Central memory CD8-positive, alpha-beta T cell (primary cell): ENCODE measurements at regions not wholly inside any gene's neighbourhood (a gene's known extent, or its start where the extent isn't known, plus 50 kb on each side); places are given as distances from the start of the nearest gene placed in this dataset.
"Not testable (repeated sequence)": the region's sequence is repeated elsewhere in the genome, so short reads cannot be mapped to it uniquely, and the experiment has no call there.

Experiments used
- ATAC-seq: fragments of 150-1000 bp; cut with Tn5 transposase; replicated peaks from 2 replicates; pipeline ENCODE4 v1.10.0; 2022; ENCODE audit warnings: mild to moderate bottlenecking, moderate FRiP score, moderate number of reproducible peaks; ENCODE audit not compliant: poor library complexity, severe bottlenecking; ENCODE audit errors: extremely low read depth
- DNase-seq, 2 donors: peaks; one replicate each; pipeline ENCODE4 v3.0.0; 2021; ENCODE audit warnings: low spot score in 2 of 2
- H3K27ac Mint-ChIP-seq: one replicate; pipeline ENCODE4 v1.8.0; 2022; ENCODE audit warnings: low read depth, mild to moderate bottlenecking, moderate library complexity, mixed read lengths
- H3K27me3 Mint-ChIP-seq: one replicate; pipeline ENCODE4 v1.8.0; 2022; ENCODE audit warnings: mixed read lengths
- H3K36me3 Mint-ChIP-seq: one replicate; pipeline ENCODE4 v1.8.0; 2022; ENCODE audit warnings: mild to moderate bottlenecking, moderate library complexity, mixed read lengths; ENCODE audit not compliant: insufficient read depth
- H3K4me1 Mint-ChIP-seq: one replicate; pipeline ENCODE4 v1.8.0; 2022; ENCODE audit warnings: mixed read lengths
- H3K4me3 Mint-ChIP-seq: one replicate; pipeline ENCODE4 v1.8.0; 2022; ENCODE audit warnings: mild to moderate bottlenecking, moderate library complexity, mixed read lengths
- H3K9me3 Mint-ChIP-seq: one replicate; pipeline ENCODE4 v1.8.0; 2022; ENCODE audit warnings: mixed read lengths

- not testable (repeated sequence) for H3K27me3 Mint-ChIP-seq, DNase-seq, H3K36me3 Mint-ChIP-seq, H3K4me3 Mint-ChIP-seq, H3K27ac Mint-ChIP-seq, ATAC-seq, H3K4me1 Mint-ChIP-seq
- peaks cover 28% of the 10 kb centered on the region for H3K9me3 Mint-ChIP-seq
Observed at GRCh38 chr22:11059129-11059528, 4468.9 kb upstream of the OR11H1 start.

DNA sequence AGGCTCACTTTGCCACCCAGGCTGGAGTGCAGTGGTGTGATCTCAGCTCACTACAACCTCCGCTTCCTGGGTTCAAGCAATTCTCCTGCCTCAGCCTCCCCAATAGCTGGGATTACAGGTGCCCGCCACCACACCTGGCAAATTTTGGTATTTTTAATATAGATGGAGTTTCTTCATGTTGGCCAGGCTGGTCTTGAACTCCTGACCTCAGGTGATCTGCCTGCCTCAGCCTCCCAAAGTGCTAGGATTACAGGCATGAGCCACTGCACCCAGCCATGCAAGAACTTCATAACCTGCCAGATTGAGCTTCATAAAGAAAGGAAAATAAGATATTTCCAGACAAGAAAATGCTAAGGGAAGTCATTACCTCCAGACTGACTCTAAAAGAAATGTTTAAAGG lies 4467.2 kb upstream of the OR11H1 start:
- H3K36me3 Mint-ChIP-seq, DNase-seq: not testable (repeated sequence)
- peaks cover 36% of the 10 kb centered on the region for H3K9me3 Mint-ChIP-seq

DNA sequence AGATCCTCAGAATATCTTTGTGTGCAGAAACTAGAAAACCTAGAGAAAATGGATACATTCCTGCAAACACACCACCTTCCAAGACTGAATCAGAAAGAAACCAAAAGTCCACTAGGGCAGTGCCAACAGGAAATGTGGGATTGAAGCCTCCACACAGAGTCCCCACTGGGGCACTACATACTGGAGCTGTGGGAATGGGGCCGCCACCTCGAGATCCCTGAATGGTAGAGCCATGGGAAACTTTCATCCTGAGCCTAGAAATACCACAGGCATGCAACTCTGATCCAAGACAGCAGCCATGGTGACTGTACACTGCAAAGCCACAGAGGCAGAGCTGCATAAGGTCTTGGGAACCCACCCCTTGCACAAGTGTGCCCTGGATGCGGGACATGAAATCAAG lies 4465.5 kb upstream of the OR11H1 start:
- DNase-seq = peak in 1 of 2 donors; percentile 14
- H3K36me3 Mint-ChIP-seq, H3K4me3 Mint-ChIP-seq, H3K27ac Mint-ChIP-seq, H3K27me3 Mint-ChIP-seq, H3K4me1 Mint-ChIP-seq, ATAC-seq: not testable (repeated sequence)
- peaks cover 40% of the 10 kb centered on the region for H3K9me3 Mint-ChIP-seq

More for the DNA sequence above, 4467.2 kb upstream of the OR11H1 start:
- ATAC-seq, H3K27ac Mint-ChIP-seq, H3K4me3 Mint-ChIP-seq, H3K4me1 Mint-ChIP-seq, H3K27me3 Mint-ChIP-seq: not testable (repeated sequence)

DNA sequence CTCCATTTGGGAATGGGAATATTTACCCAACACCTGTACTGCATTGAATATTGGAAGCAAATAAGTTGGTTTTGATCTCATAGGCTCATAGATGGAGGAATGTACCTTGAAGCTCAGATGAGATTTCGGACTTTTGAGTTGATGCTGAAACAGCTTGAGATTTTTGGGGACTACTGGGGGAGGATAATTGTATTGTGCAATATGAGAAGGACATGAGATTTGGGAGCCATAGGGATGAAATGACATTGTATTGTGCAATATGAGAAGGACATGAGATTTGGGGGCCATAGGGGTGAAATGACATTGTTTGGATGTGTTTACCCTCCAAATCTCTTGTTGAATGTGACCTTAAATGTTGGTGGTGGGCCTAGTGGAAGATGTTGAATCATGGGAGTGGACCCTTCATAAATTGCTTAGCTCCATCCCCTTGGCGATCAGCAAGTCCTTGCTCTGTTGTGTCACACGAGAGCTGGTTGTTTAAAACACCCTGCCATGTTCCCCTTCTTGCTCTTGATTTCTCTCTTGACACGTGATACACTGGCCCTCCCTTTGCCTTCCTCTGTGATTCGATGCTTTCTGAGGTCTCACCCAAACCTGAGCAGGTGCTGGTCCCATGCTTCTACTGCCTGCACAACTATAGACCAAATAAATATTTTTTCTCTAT lies 4464.8 kb upstream of the OR11H1 start:
- not testable (repeated sequence) for H3K4me1 Mint-ChIP-seq, H3K27me3 Mint-ChIP-seq, H3K27ac Mint-ChIP-seq, ATAC-seq, H3K4me3 Mint-ChIP-seq, H3K36me3 Mint-ChIP-seq
- peaks cover 46% of the 10 kb centered on the region for H3K9me3 Mint-ChIP-seq
- peak in 1 of 2 donors; percentile 8 for DNase-seq

DNA sequence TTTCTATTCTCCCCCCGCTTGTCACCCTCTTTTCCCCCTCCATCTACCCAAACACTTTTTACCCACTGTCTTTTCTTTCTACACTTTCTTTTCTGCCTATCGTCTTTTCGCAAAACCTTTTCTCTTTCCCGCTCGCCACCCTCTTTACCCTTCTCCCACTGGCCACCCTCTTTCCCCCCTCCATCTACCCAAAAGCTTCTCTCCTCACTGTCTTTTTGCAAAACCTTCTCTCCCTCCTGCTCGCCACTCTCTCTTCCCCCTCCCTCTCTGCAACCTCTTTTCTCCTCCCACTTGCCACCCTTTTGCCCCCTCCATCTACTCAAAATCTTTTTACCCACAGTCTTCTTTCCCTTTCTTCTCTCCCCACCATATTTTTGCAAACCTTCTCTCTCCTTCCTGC lies 4462.8 kb upstream of the OR11H1 start:
- peak in 1 of 2 donors; percentile 8 for DNase-seq
- not testable (repeated sequence) for H3K27me3 Mint-ChIP-seq, H3K4me1 Mint-ChIP-seq, ATAC-seq, H3K4me3 Mint-ChIP-seq, H3K36me3 Mint-ChIP-seq, H3K27ac Mint-ChIP-seq
- peaks cover 41% of the 10 kb centered on the region for H3K9me3 Mint-ChIP-seq

GRCh38 chr22:11065876-11066457 lies 4462.0 kb upstream of the OR11H1 start:
- not testable (repeated sequence) for H3K36me3 Mint-ChIP-seq, H3K27ac Mint-ChIP-seq, H3K4me1 Mint-ChIP-seq, H3K27me3 Mint-ChIP-seq, H3K4me3 Mint-ChIP-seq
- peak; percentile 13 for ATAC-seq
- peaks cover 41% of the 10 kb centered on the region for H3K9me3 Mint-ChIP-seq
- peak in 1 of 2 donors; percentile 11 for DNase-seq

DNA sequence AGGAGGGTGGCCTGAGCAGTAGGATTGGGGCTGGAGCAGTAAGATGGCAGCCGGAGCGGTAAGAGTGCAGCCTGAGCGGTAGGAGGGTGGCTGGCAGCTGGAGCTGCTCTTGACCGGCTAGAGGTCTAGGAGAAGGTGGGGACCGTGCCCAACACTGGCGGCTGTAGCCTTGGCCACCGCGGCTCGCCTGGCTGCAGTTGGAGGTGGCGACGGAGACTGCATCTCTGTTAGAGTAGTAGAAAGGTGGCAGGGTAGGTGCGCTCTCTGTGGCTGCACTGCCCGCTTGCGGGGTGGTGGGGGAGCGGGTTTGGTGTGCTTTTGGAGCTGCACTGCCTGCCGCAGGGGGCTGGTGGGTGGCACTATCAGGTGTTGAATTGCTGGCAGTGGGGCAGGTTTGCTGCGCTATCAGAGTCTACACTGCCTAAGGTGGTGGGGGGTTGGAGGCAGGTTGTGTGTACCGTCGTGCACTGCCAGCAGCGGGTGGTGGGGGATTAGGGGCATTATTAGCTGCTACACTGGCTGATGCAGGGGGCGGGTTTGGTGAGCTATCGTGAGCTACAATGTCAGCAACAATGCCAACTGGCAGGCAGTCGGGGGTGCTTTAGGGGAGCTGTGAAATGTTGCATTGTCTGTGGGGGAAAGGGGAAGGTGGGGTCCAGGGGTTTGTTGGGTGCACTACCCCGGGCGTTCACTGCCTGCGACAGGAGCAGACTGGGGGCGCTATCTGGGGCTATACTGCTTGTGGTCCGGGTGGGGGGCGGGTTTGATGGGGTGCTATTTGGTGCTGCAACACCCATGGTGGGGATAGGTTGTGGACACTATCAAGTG lies 4461.3 kb upstream of the OR11H1 start:
- Mint-ChIP-seq H3K36me3 (peaks cover 2% of the 10 kb centered on the region), H3K4me3 (no peak overlapping the region), H3K27ac (no peak overlapping the region), H3K9me3 (peaks cover 41% of the 10 kb centered on the region), H3K4me1 (peaks cover 6% of the 10 kb centered on the region), H3K27me3 (no peaks in the 10 kb centered on the region)
- ATAC-seq (peak; percentile 45), DNase-seq (peak in 1 of 2 donors; percentile 19)

GRCh38 chr22:11067286-11067871 lies 4460.6 kb upstream of the OR11H1 start:
- H3K36me3 Mint-ChIP-seq, ATAC-seq, H3K4me3 Mint-ChIP-seq, H3K4me1 Mint-ChIP-seq, H3K27me3 Mint-ChIP-seq, H3K27ac Mint-ChIP-seq: not testable (repeated sequence)
- peak in 1 of 2 donors; percentile 26 for DNase-seq
- peaks cover 41% of the 10 kb centered on the region for H3K9me3 Mint-ChIP-seq

DNA sequence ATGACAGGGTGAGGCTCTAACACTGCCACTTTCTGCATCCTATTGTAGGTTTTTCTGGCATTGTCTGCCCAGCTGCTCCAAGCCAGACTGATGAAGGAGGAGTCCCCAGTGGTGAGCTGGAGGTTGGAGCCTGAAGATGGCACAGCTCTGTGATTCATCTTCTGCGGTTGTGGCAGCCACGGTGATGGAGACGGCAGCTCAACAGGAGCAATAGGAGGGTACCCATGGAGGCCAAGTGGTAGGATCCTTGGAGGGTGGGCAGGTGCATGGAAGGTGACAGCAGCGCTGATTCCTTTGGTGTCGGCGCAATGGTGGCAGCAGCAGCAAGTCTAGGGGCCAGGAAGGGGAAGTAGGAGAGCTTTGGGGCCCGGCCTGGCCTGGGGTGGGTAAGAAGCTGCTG lies 4460.1 kb upstream of the OR11H1 start:
- peaks cover 38% of the 10 kb centered on the region for H3K9me3 Mint-ChIP-seq
- H3K27ac Mint-ChIP-seq, H3K4me1 Mint-ChIP-seq, ATAC-seq, H3K36me3 Mint-ChIP-seq, DNase-seq, H3K27me3 Mint-ChIP-seq, H3K4me3 Mint-ChIP-seq: not testable (repeated sequence)

DNA sequence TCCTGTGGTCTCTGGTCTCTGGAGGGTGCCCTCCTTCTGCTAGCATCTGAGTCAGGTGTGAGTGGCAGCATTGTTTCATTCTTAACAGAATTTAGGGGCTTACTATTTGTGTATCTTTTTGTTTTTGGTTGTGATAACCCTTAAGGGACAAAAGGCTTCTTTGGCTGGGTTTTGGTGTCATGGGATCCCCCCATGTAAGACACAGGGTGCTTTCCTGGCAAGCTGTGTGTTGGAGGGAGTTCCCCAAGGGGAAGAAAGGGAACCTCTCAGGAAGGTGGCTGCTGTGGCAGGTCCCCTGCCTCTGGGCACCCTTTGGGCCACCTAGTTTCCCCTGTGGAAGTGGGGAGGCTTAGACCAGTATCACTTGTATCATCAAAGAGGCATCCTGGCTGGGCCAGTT lies 4459.6 kb upstream of the OR11H1 start:
- DNase-seq, H3K4me1 Mint-ChIP-seq, ATAC-seq, H3K27me3 Mint-ChIP-seq, H3K4me3 Mint-ChIP-seq, H3K27ac Mint-ChIP-seq, H3K36me3 Mint-ChIP-seq: not testable (repeated sequence)
- H3K9me3 Mint-ChIP-seq = peaks cover 34% of the 10 kb centered on the region
